ENCODE measurements at regions not wholly inside any gene's neighbourhood (a gene's known extent, or its start where the extent isn't known, plus 50 kb on each side); places are given as distances from the start of the nearest gene placed in this dataset.
"Not testable (repeated sequence)": the region's sequence is repeated elsewhere in the genome, so short reads cannot be mapped to it uniquely, and the experiment has no call there.

DNA sequence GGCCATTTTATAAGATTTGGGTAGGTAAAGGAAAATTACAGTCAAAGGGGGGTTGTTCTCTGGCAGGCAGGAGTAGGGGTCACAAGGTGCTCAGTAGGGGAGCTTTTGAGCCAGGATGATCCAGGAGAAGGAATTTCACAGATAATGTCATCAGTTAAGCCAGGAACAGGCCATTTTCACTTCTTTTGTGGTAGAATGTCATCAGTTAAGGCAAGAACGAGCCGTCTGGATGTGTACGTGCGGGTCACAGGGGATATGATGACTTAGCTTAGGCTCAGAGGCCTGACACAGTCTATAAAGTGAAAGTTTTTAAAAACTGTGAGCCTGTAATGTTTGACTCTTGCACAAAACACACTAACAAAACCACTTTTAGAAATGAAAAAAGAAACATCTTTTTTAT lies 1371.3 kb upstream of the RAG2 start:
- H3K4me3 Mint-ChIP-seq; ATAC-seq (ENCODE audit: low read depth); H3K4me1 Mint-ChIP-seq; DNase-seq; H3K27ac Mint-ChIP-seq; H3K9me3 Mint-ChIP-seq; H3K27me3 Mint-ChIP-seq; H3K36me3 Mint-ChIP-seq; POLR2A ChIA-PET: not testable (repeated sequence)

DNA sequence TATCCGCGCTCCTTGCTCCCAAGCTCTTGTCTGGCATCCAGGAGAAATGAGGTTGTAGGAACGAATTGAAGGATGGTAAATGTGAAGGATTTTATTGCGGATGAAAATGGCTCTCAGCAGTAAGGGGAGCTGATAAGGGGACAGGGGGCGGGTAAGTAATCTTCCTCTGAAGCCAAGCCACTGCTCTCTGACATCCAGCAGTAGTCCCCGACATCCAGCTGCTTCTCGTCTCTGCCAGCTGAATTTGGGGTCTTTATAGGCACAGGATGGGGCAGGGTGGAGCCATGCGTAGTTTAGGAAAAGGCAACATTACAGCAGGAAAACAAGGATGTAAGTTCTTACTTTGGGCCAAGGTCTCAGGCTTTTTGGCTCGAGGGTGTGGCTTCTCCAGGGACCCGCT lies 1370.1 kb upstream of the RAG2 start:
- Mint-ChIP-seq H3K36me3 (no peaks in the 10 kb centered on the region), H3K4me1 (no peaks in the 10 kb centered on the region), H3K9me3 (peaks cover 5% of the 10 kb centered on the region), H3K4me3 (no peak overlapping the region), H3K27ac (no peak overlapping the region), H3K27me3 (no peaks in the 10 kb centered on the region)
- DNase-seq = no peak
- POLR2A ChIA-PET = no interaction called here
- no peak for ATAC-seq (ENCODE audit: low read depth)

DNA sequence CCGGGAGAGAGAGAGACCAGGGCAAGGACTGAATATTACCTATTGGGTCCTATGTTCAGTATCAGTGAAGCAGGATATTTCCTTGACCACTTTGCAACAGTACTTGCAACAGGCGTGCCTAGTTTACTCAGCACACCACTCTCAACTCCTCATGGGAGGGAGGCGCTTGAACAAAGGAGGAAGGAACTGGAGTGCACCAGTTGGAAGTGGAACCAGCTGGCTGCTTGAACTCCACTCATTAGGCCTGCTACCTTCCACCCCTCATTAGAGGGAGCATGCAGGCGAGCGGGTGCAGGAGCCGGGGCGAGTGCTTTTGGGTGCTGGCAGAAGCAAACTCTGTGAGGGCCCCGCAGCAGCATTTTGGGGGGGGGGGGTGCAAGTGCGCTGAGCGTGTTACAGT lies 1369.6 kb upstream of the RAG2 start:
- Mint-ChIP-seq H3K4me1 (no peaks in the 10 kb centered on the region), H3K9me3 (peaks cover 5% of the 10 kb centered on the region), H3K27me3 (no peaks in the 10 kb centered on the region), H3K36me3 (no peaks in the 10 kb centered on the region), H3K4me3 (no peak overlapping the region), H3K27ac (no peak overlapping the region)
- no peak for ATAC-seq (ENCODE audit: low read depth)
- POLR2A ChIA-PET = no interaction called here
- DNase-seq = no peak

DNA sequence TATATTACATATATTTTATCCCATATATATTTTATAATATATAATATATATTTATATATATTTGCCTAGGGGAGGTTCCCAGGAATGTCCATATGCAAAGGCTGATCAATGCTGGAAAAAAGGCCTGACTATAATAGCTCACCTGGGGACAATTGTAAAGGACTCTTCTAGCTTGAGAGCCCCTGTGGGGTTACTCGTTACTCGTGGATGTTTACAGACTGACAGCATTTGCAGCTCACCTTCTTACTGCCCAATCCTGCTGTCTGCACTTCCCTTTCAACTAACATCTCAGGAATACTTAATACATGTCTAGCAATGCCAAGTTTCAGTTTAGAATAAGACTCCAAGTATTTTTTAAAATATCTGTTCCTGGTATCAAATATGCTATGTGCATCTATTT lies 1365.4 kb upstream of the RAG2 start:
- Mint-ChIP-seq H3K27me3 (no peaks in the 10 kb centered on the region), H3K27ac (no peak overlapping the region), H3K9me3 (peaks cover 6% of the 10 kb centered on the region), H3K36me3 (no peaks in the 10 kb centered on the region), H3K4me1 (no peaks in the 10 kb centered on the region), H3K4me3 (no peak overlapping the region)
- POLR2A ChIA-PET = no interaction called here
- DNase-seq = no peak
- no peak for ATAC-seq (ENCODE audit: low read depth)

DNA sequence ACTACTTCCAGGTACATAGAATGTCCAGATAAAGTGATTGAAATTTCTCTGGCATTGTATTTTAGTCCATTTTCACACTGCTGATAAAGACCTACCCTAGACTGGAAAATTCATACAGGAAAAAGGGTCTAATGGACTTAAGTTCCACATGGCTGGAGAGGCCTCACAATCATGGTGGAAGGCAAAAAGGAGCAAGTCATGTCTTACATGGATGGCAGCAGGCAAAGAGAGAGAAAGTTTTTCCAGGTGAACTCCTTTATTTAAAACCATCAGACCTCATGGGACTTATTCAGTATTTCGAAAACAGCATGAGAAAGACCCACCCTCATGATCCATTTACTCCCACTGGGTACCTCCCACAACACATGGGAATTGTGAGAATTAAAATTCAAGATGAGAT lies 1359.7 kb upstream of the RAG2 start:
- ATAC-seq (ENCODE audit: low read depth) (no peak), DNase-seq (no peak)
- Mint-ChIP-seq H3K4me1 (no peaks in the 10 kb centered on the region), H3K36me3 (no peaks in the 10 kb centered on the region), H3K27me3 (no peaks in the 10 kb centered on the region), H3K4me3 (no peak overlapping the region), H3K27ac (no peak overlapping the region), H3K9me3 (peaks cover 8% of the 10 kb centered on the region)
- POLR2A ChIA-PET = no interaction called here

DNA sequence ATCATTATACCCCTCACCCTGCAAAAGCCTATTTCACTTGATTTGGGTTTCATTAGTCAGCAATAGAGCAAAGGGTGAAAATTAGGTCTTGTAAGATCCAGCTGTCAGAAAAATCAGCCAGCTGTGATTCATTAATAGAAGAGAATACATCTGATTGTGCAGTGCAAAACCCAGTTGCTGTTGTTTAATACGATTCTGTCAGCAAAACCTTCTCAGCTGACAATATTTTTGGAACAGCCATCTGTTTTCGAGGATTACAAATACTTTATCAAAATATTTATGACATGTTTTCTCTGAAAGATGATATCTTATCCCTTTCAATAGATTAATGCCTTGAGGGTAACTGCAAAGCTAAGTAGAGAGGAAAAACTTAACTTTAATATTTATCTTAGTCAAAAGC lies 1354.0 kb upstream of the RAG2 start:
- POLR2A ChIA-PET = no interaction called here
- Mint-ChIP-seq H3K27me3 (no peaks in the 10 kb centered on the region), H3K27ac (no peak overlapping the region), H3K9me3 (peaks cover 5% of the 10 kb centered on the region), H3K36me3 (no peaks in the 10 kb centered on the region), H3K4me1 (no peaks in the 10 kb centered on the region), H3K4me3 (no peak overlapping the region)
- no peak for ATAC-seq (ENCODE audit: low read depth)
- no peak for DNase-seq

DNA sequence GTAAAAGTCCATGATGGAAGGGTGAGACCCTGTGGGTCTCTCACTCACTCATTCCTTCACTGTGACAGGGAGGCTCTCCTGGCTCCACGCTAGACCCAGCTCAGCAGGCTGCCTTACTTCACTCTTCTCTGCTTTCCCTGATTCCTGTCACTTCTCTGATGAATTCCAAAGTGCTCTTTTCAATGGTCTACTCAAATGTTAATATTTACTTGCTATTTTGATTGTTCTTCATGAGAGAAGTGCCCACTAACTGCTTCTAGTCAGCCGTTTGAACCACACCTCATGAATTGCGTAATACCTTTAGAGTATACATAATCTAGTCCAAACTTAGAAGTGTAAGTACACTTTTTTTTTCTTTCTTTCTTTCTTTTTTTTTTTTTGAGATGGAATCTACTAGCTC lies 1350.2 kb upstream of the RAG2 start:
- Mint-ChIP-seq H3K36me3 (no peaks in the 10 kb centered on the region), H3K9me3 (peaks cover 6% of the 10 kb centered on the region), H3K4me3 (no peak overlapping the region), H3K4me1 (no peaks in the 10 kb centered on the region), H3K27ac (no peak overlapping the region), H3K27me3 (no peaks in the 10 kb centered on the region)
- no peak for DNase-seq
- POLR2A ChIA-PET = no interaction called here
- ATAC-seq (ENCODE audit: low read depth) = no peak

DNA sequence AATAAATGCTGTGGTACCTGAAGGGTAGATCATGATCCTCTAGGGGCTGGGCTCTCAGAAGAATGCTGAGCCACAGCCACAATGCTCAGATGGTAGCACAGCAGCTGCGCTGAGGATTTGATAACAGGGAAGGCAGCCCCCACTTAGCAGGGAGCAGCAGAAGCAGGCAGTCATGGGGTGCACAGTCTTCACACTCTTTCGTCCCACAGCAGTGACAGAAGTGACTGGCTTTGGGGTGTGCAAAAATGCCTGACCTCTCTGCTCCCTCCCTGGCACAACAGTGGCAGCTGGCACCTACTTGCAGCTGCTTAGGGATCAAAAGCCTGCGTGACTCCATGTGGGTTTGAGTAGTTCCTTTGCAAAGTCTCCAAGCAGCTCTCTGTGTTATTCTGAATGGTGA lies 1349.8 kb upstream of the RAG2 start:
- no peaks in the 10 kb centered on the region for H3K4me1 Mint-ChIP-seq
- H3K4me3 Mint-ChIP-seq = no peak overlapping the region
- POLR2A ChIA-PET = no interaction called here
- peaks cover 6% of the 10 kb centered on the region for H3K9me3 Mint-ChIP-seq
- H3K27ac Mint-ChIP-seq = no peak overlapping the region
- DNase-seq (no peak), ATAC-seq (ENCODE audit: low read depth) (no peak)
- no peaks in the 10 kb centered on the region for H3K36me3 Mint-ChIP-seq
- no peaks in the 10 kb centered on the region for H3K27me3 Mint-ChIP-seq

DNA sequence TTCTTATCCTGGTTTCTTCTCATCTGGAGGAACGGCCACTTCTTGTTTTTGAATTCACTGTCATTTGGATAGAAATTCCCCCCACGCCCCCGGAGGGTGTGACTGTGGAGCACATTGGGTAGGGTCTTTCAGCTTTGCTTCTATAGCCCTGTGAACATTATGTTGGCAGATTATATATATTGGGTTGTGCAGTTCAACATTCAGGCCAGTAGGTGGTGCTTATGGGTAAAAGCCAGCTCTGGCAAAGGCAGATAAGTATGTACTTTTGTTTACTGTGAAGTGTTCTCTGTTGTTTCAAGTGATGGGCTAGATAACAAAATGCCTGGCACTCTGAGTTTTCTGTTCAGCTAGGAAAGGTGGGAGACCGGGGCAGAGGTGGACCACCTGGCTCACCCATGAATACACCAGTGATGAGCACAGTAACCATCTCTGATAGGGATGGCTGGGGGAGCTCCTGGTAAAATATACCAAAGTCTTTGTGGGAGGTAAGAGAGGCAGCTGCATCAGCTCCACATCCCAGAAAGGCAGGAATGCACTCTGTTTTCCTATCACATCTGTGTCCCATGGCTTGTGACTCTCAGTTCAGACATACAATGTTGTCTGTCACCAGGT lies 1348.2 kb upstream of the RAG2 start:
- H3K27ac Mint-ChIP-seq = no peak overlapping the region
- H3K4me3 Mint-ChIP-seq = no peak overlapping the region
- POLR2A ChIA-PET = no interaction called here
- ATAC-seq (ENCODE audit: low read depth) (no peak), DNase-seq (no peak)
- H3K27me3 Mint-ChIP-seq = no peaks in the 10 kb centered on the region
- H3K36me3 Mint-ChIP-seq = no peaks in the 10 kb centered on the region
- H3K9me3 Mint-ChIP-seq = peaks cover 6% of the 10 kb centered on the region
- H3K4me1 Mint-ChIP-seq = no peaks in the 10 kb centered on the region

DNA sequence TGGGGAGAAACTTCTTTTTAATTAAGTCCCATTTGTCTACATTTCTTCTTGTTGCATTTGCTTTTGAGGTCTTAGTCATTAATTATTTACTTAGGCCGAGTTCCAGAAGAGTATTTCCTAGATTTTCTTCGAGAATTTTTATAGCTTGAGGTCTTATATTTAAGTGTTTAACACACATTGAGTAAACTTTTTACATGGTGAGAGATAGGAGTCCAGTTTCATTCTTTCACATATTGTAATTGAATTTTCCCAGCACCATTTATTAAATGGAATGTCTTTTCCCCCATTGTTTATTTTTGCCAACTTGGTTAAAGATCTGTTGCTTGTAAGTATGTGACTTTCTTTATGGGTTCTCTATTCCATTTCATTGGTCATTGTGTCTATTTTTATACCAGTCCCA lies 1344.0 kb upstream of the RAG2 start:
- DNase-seq = no peak
- ATAC-seq (ENCODE audit: low read depth) = no peak
- Mint-ChIP-seq H3K9me3 (peaks cover 6% of the 10 kb centered on the region), H3K36me3 (no peaks in the 10 kb centered on the region), H3K27me3 (no peaks in the 10 kb centered on the region), H3K4me3 (no peak overlapping the region), H3K4me1 (no peaks in the 10 kb centered on the region), H3K27ac (no peak overlapping the region)
- POLR2A ChIA-PET = no interaction called here

DNA sequence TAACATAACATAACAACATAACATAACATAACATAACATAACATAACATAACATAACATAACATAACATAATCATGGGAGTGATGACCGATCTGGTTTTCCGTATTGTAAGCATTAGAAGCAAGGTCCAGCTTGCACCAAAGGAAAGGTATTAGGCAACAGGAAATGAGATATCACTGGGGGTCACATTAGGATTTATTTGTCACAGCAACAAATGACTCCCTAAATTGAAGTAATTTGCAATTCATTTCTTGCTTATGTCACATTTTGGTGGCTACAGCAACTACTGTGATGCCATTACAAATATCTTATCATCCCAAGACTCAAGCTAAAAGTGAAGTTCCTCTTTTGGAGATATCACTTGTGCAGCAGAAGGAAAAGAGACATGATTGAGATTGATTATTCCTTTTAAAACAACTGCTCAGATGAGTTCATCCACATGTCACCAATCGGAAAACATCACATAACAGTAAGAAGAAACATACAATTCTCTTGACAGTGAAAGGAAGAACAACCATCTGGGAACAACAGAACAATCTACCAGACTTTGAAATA lies 1331.1 kb upstream of the RAG2 start:
- POLR2A ChIA-PET = no interaction called here
- DNase-seq = no peak

DNA sequence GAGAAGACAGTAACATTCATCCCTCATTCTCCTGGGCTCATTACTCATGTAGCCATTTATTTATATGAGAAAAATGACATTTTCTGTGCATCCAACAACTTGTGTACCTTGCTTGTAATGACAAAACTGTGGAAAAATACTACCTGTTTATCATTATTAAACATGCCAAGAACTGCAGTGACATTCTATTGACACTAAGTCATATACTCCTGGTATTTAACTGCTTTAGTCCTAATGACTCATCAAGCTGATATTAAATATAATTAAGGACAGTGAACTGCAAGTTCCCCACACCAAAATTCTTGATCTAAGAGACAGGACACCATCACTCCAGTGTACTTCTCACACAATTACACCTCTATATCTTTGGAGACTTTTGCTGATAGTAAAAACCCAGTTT lies 1328.7 kb upstream of the RAG2 start:
- Mint-ChIP-seq H3K4me3 (no peak overlapping the region), H3K27me3 (no peaks in the 10 kb centered on the region), H3K4me1 (no peaks in the 10 kb centered on the region), H3K27ac (no peak overlapping the region), H3K36me3 (no peaks in the 10 kb centered on the region), H3K9me3 (no peaks in the 10 kb centered on the region)
- POLR2A ChIA-PET = no interaction called here
- DNase-seq = no peak
- ATAC-seq (ENCODE audit: low read depth) = no peak

More for the DNA sequence above, 1331.1 kb upstream of the RAG2 start:
- Mint-ChIP-seq H3K27me3 (no peaks in the 10 kb centered on the region), H3K36me3 (no peaks in the 10 kb centered on the region), H3K27ac (no peak overlapping the region), H3K4me1 (no peaks in the 10 kb centered on the region), H3K4me3 (no peak overlapping the region), H3K9me3 (no peaks in the 10 kb centered on the region)
- ATAC-seq (ENCODE audit: low read depth) = no peak

DNA sequence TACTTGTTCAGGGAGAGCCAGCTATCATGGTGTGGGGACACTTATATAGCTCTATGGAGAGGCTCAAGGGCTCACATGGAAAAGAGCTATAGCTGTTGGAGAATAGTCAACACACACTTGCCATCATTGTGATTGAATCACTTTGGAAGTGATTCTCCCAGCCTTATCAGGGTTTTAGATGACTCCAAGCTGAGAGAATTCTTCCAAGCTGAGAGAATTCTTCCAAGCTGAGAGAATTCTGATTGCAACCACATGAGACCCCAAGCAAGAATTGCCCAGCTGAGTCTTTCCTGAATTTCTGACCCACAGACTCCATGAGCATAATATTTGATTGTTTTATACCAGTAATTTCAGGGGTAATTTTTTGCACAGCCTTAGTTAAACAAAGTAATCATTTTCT lies 1318.3 kb upstream of the RAG2 start:
- H3K4me3 Mint-ChIP-seq = no peak overlapping the region
- POLR2A ChIA-PET = no interaction called here
- no peak for ATAC-seq (ENCODE audit: low read depth)
- H3K36me3 Mint-ChIP-seq = no peaks in the 10 kb centered on the region
- no peak overlapping the region for H3K27ac Mint-ChIP-seq
- H3K4me1 Mint-ChIP-seq = no peaks in the 10 kb centered on the region
- no peaks in the 10 kb centered on the region for H3K9me3 Mint-ChIP-seq
- no peak for DNase-seq
- no peaks in the 10 kb centered on the region for H3K27me3 Mint-ChIP-seq

DNA sequence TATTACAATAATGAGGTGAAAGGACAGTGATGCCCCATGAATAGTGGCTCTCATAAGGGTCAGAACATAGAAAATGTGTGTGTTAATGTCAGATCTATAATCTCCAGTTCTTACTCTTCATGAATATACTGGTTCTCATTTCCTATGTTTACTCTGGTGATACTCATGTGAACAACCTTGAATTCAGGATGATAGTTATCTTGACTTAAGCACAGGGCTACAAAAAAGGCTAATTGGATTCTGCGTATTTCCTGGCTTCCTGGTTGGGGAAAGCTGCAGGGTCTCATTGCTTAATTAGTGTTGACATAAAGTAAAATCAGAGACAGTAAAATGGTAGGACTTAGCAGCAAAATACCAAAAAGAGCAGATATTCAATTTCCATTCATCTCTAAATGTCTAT lies 1316.8 kb upstream of the RAG2 start:
- H3K9me3 Mint-ChIP-seq = peaks cover 3% of the 10 kb centered on the region
- ATAC-seq (ENCODE audit: low read depth) (no peak), DNase-seq (no peak)
- no peaks in the 10 kb centered on the region for H3K4me1 Mint-ChIP-seq
- no peaks in the 10 kb centered on the region for H3K36me3 Mint-ChIP-seq
- H3K4me3 Mint-ChIP-seq = no peak overlapping the region
- no peak overlapping the region for H3K27ac Mint-ChIP-seq
- H3K27me3 Mint-ChIP-seq = no peaks in the 10 kb centered on the region
- POLR2A ChIA-PET = no interaction called here

DNA sequence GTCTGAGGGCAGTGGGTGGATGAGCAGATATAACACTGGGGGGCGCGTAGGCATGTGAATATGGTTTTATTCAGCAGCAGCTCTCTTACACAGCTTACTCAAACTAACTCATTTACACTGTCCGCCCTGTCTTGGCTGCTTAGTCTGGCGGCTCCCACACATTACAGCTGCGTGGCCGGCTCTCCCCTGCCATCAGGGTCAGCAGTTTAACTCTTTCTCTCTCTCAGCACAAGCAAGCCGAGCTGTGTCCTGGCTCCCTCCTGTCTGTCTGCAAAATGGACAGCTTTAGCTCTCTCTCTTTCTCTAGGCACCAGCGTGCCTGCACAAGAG lies 1310.1 kb upstream of the RAG2 start:
- Mint-ChIP-seq H3K9me3 (peaks cover 5% of the 10 kb centered on the region), H3K27me3 (no peaks in the 10 kb centered on the region), H3K4me1 (no peaks in the 10 kb centered on the region), H3K36me3 (no peaks in the 10 kb centered on the region), H3K4me3 (no peak overlapping the region), H3K27ac (no peak overlapping the region)
- no peak for DNase-seq
- ATAC-seq (ENCODE audit: low read depth) = no peak
- POLR2A ChIA-PET = no interaction called here

Measured in activated naive CD8-positive, alpha-beta T cell treated with anti-CD3 and anti-CD28 coated beads, Interleukin-2, amount 10 ng/mL, durations not matched to agents 7 days and 5 days (primary cell).